NCI-H748 (cell line): ENCODE measurements at regions not wholly inside any gene's neighbourhood (a gene's known extent, or its start where the extent isn't known, plus 50 kb on each side); places are given as distances from the start of the nearest gene placed in this dataset.
A peak's percentile ranks its signal among the peaks of the same experiment; 100 is the strongest.

ENCODE experiments used
- DNase-seq: peaks from one replicate; lab custom pipeline; 2025; ENCODE audit not compliant: unreplicated experiment; lab: John Stamatoyannopoulos, UW

- peak; percentile 6 for DNase-seq
Observed at GRCh38 chr10:78184851-78185692, 151.4 kb downstream of the RPS24 start.

- DNase-seq, result peak; percentile 73
Observed at GRCh38 chr10:78185693-78186055, 152.0 kb downstream of the RPS24 start.

GRCh38 chr10:78186572-78186971 is 152.9 kb downstream of the RPS24 start:
- DNase-seq, result no peak

GRCh38 chr10:78187371-78187770 is 153.7 kb downstream of the RPS24 start:
- DNase-seq, result no peak

- no peak for DNase-seq
Observed at GRCh38 chr10:78188446-78188845, 154.8 kb downstream of the RPS24 start.

- no peak for DNase-seq
Observed at GRCh38 chr10:78190051-78190825, 156.6 kb downstream of the RPS24 start.

GRCh38 chr10:78191301-78191700 is 157.6 kb downstream of the RPS24 start:
- DNase-seq, result no peak

- DNase-seq, result no peak
Observed at GRCh38 chr10:78193189-78193588, 159.5 kb downstream of the RPS24 start.

- no peak for DNase-seq
Observed at GRCh38 chr10:78194050-78194449, 160.4 kb downstream of the RPS24 start.

GRCh38 chr10:78194539-78195402 is 161.1 kb downstream of the RPS24 start:
- no peak for DNase-seq

- no peak for DNase-seq
Observed at GRCh38 chr10:78196396-78196795, 162.7 kb downstream of the RPS24 start.

GRCh38 chr10:78196964-78197363 is 163.3 kb downstream of the RPS24 start:
- DNase-seq, result no peak

- DNase-seq, result no peak
Observed at GRCh38 chr10:78197628-78198272, 164.1 kb downstream of the RPS24 start.

GRCh38 chr10:78199005-78199725 is 165.5 kb downstream of the RPS24 start:
- DNase-seq, result peak; percentile 86

GRCh38 chr10:78199759-78200158 is 166.1 kb downstream of the RPS24 start:
- DNase-seq, result peak; percentile 50

GRCh38 chr10:78200686-78201085 is 167.0 kb downstream of the RPS24 start:
- no peak for DNase-seq

GRCh38 chr10:78202386-78202785 is 168.7 kb downstream of the RPS24 start:
- DNase-seq, result no peak

GRCh38 chr10:78203915-78204818 is 170.5 kb downstream of the RPS24 start:
- DNase-seq, result peak; percentile 50

GRCh38 chr10:78205457-78206016 is 171.9 kb downstream of the RPS24 start:
- no peak for DNase-seq
